ENCODE measurements at regions not wholly inside any gene's neighbourhood (a gene's known extent, or its start where the extent isn't known, plus 50 kb on each side); places are given as distances from the start of the nearest gene placed in this dataset.
A peak's percentile ranks its signal among the peaks of the same experiment; 100 is the strongest.
"Not testable (repeated sequence)": the region's sequence is repeated elsewhere in the genome, so short reads cannot be mapped to it uniquely, and the experiment has no call there.

DNA sequence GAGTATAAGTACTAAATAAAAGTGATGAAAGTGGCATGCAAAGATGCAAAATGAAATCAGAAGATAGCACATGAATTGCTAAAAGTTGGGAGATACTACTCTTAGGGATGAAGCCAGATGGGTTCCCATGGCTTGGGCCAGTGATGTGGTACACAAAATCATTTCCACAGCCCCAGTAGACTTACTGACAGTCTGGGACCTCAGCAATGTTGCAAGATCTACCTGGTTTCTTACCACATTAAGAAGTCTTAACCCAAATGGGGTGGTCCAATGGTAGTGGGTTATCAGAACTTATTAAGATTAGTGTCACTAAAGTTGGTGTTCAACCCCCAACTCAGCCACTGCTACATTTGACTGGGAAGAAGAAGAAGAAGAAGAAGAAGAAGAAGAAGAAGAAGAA lies 227.7 kb upstream of the IRF2BP2 start:
- no peak for DNase-seq
- intact Hi-C loops (cut with DNase I) = loop anchor here (10.0 kb wide), 1 partner anchor 113 kb away; no protein-coding TSS in a partner anchor

DNA sequence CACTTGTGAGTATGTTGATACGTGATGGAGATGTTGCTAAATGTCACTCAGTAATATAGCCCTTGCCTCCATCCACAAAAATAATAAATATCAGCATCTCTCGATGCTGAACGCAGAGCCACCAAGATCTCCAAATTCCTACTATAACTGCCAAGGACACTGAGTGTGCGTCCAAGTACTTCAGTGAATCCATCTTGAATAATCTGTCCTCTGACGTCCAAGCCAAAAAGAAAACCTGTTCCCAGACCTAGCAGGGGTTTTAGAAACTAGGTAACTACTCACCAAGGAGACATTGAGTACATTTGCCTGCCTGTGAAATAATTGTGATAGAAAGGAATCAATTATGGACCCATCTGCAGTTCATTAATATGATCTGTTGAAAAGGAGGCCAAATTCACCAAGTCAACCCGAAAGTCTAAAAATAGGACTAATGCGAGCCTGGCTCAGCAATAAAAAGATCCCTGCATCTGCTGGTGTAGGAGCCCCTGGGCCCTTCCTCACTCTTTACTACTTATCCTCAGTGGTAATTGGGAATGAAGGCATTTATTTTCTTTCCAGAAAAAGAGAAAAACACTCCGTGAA lies 226.9 kb upstream of the IRF2BP2 start:
- no peak for DNase-seq
- intact Hi-C loops (cut with DNase I) = loop anchor here (10.0 kb wide), 1 partner anchor 112 kb away; no protein-coding TSS in a partner anchor

DNA sequence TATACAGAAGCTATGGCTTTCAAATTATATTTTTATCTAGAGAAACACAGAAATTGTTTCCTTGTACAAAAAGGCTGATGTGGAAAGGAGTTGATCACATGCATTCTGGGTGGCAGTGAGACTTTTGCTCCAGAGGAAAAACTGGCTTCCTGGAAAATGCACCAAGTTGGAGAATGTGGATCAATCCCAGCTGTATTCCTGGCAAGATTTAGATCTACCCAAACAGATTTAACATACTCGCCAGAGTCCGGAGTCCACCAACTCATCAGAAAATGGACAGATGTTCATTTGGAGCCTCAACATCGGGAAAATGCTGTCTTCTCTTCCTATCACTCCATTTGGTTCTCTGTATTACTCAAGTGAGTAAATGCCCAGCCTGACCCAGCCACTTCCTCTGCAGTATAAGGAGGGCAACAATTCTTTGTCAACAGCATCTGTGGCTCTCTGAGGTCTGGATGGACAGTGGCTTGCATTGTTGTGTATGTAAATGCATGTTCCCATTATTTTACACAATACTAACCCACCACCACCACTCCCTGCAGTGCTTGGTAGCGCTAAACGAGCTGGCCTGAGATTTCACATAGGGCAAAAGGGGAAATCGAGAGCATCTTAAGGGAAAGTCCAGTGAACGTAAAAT lies 226.2 kb upstream of the IRF2BP2 start:
- intact Hi-C loops (cut with DNase I) = loop anchor here (10.0 kb wide), 1 partner anchor 111 kb away; no protein-coding TSS in a partner anchor

GRCh38 chr1:234835239-234835638 lies 225.3 kb upstream of the IRF2BP2 start:
- intact Hi-C loops (cut with DNase I) = loop anchor here (10.0 kb wide), 1 partner anchor 110 kb away; no protein-coding TSS in a partner anchor
- no peak for DNase-seq

More for the DNA sequence above, 226.2 kb upstream of the IRF2BP2 start:
- peak; percentile 7 to 85 (median 63) for DNase-seq

- intact Hi-C loops (cut with DNase I) = loop anchor here (10.0 kb wide), 1 partner anchor 109 kb away; no protein-coding TSS in a partner anchor
- DNase-seq = no peak
These were observed 223.7 kb upstream of the IRF2BP2 start for GRCh38 chr1:234833646-234834045.

GRCh38 chr1:234833118-234833517 lies 223.1 kb upstream of the IRF2BP2 start:
- intact Hi-C loops (cut with DNase I) = loop anchor here (10.0 kb wide), 1 partner anchor 108 kb away; no protein-coding TSS in a partner anchor
- no peak for DNase-seq

GRCh38 chr1:234827656-234828055 lies 217.7 kb upstream of the IRF2BP2 start:
- intact Hi-C loops (cut with DNase I) = no loop called here
- no peak for DNase-seq

GRCh38 chr1:234827181-234827580 lies 217.2 kb upstream of the IRF2BP2 start:
- intact Hi-C loops (cut with DNase I) = no loop called here
- no peak for DNase-seq

- intact Hi-C loops (cut with DNase I) = no loop called here
- DNase-seq = no peak
These were observed 216.4 kb upstream of the IRF2BP2 start for GRCh38 chr1:234826352-234826751.

DNA sequence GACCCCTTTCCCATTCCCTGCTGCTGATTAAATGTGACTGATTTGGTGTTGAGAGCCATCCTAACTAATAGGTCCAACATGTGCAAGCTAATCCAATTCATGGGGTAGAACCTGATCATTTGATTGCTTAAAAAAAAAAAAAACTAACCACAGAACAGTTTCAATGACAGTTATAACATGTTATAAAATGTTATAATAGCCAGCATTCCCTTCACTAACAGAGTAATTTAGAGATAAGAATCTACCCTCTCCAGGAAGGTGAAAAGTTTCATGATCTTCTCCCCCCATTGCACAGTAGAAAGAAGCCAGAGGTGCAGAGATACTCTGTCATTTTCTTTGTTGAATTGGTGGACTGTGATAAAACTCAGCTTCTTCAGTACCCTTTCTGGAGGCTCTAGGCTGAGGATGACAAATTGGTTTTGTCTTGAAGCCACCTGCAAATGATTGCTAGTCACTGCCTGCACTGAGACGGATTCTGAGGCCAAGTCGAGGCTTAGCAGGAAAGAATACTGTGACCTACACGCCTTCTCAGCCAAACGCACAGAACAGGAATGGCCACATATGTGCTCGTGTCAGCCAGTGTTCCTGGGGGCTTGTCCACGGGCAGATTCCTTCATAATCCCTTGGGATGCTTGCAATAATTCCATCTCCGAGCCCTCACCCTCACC lies 215.7 kb upstream of the IRF2BP2 start:
- intact Hi-C loops (cut with DNase I) = no loop called here
- DNase-seq = no peak

DNA sequence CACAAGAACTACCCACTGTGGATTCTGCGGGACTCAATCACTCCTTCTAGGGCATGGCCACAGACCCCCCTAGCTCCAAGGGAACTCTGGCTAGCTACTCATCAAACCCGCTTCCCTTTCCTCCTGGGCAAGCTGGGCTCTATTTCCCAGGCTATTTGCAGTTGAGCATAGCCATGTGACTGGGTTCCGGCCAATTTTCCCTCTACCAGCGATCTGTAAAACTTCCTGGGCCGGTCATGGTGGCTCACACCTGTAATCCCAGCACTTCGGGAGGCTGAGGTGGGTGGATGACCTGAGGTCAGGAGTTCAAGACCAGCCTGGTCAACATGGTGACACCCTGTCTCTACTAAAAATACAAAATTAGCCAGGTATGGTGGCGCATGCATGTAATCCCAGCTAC lies 214.9 kb upstream of the IRF2BP2 start:
- intact Hi-C loops (cut with DNase I); DNase-seq: not testable (repeated sequence)

GRCh38 chr1:234823191-234824176 lies 213.5 kb upstream of the IRF2BP2 start:
- DNase-seq = no peak
- intact Hi-C loops (cut with DNase I) = no loop called here

DNA sequence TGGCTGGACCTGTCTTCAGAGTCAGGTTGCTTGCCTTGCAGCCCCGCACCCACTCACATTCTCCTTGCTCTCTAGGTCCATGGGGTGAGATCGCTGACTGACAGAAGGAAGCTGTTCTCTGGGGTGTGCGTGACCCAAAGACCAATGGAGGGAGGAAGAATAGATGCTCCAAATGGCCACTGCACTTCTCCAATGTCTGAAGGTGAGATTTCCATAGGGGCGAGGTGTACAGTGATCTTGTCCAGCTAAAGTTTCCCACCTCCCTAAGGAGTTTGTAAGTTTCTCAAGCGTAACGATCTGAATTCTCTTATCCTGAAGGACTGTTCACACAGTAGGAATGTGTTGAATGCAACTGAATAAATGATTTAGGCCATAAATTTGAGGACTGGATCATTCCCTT lies 211.9 kb upstream of the IRF2BP2 start:
- no peak for DNase-seq
- intact Hi-C loops (cut with DNase I) = no loop called here

- DNase-seq = no peak
- intact Hi-C loops (cut with DNase I) = no loop called here
These were observed 210.6 kb upstream of the IRF2BP2 start for GRCh38 chr1:234820597-234820996.

DNA sequence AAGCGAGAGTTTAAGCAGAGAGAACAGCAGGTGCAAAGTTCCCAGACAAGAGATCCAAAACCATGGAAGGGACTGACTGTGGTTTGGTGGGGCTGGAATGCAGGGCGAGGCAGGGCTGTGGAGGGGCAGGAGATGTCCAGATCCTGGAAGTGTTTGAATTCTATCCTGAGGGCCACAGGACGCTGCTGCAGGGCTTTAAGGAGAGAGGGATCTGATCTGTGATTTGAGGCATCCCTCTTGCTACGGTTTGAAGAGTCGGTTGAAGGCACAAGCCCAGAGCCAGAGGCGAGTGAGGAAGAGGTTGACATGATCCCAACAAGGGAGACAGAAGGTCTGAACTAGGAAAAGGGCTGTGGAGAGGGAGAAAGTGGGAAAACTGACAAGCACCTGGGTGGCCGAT lies 209.9 kb upstream of the IRF2BP2 start:
- DNase-seq; intact Hi-C loops (cut with DNase I): not testable (repeated sequence)

DNA sequence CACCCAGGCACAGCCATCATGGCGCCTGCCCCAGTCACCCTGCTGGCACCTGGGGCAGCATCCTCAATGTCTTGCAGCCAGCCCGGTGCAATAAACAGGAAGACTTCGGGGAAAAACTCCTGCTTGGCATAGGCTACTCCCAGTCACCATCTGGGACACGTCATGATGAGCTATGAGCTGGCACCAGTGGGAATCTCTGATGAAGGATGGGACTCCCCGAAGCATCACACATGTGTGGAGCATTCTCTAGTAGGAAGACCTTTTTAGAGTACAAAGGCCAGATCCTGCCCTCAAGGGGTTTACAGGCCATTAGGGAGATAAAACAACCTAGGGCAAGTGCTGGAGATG lies 208.0 kb upstream of the IRF2BP2 start:
- DNase-seq; intact Hi-C loops (cut with DNase I): not testable (repeated sequence)

DNA sequence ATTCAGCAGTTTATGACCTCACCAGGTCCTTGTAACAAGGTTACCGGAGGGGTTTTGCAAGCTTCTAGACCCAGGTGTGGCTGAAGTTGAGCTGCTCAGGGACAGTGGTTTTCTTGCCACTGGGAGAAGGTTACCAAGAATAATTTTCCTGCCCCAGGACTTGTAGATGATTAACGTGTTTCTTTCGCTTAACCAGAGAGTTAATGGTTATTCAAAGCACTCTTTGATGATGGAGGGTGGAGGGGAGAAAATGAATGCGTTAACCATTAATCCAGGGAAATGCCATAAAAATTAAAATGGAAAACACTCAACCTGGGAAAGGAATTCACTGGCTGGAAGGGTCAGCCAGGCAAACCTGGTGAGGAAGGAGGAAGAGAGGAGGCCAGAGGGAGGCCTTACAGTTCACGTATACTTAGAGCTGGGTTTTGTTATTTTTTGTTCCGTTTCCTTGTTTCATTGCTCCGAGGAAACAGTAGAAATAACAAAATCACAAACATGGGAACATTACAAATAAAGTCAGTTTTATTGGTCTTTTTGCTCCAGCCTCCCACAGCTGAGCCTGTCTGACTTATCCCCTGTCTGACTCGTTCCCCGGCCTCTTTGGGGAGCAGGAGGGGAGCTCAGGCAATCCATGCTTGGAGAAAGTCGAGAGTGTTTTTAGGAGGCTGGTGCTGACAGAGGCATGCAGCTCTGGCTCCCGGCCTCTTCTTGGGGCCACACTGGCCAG lies 207.5 kb upstream of the IRF2BP2 start:
- DNase-seq; intact Hi-C loops (cut with DNase I): not testable (repeated sequence)

GRCh38 chr1:234816864-234817263 lies 206.9 kb upstream of the IRF2BP2 start:
- peak in 3 of 42 donors; percentile 14 to 42 (median 16) for DNase-seq

More at GRCh38 chr1:234816864-234817263, 206.9 kb upstream of the IRF2BP2 start:
- intact Hi-C loops (cut with DNase I) = not testable (repeated sequence)
